ENCODE measurements at regions not wholly inside any gene's neighbourhood (a gene's known extent, or its start where the extent isn't known, plus 50 kb on each side); places are given as distances from the start of the nearest gene placed in this dataset.

DNA sequence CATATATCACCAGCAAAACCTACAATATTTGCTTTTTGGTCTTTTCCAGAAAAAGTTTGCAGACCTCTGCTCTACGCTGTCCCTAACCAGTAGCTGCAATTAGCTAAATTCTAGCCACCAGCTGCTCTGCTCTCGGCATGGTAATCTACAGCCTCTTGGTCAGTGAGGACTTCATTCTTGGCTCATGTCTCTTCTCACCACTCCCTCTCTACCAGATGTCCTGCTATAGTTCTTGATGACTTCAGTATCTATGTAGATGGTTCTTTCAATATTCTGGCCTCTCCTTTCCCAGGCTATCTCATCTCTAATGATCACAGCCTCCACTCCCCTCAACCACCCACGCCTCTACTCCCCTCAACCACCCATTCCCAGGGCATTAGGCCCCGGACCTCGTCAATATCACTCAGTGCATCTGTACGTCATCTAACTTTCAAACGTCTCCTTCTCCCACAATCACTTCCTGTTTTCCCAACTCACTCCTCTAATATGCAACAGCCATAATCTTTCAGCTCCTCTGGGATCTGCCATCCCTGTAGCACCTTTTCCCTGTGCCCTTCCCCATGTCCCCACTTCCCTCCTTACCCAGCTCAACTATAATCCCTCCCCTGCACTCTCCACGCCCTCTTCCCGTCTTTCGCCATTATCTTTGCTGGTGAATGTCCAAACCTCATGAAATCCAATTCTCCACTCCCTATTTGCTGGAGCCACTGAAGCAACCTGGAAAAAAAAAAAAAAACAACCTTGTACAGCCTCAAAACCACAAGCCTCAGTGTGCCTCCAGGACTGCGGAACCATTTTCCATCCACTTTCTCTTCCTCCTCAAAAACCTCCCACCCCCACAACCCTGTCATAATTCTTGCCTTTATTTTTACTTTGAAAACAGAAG, 429.4 kb upstream of the PROK2 start:
- WGBS, 2 experiments: 92 to 96% methylated on average over 11 of the region's 11 CpGs
- H3K4me1 ChIP-seq (ENCODE audit: control insufficient read depth, insufficient read depth, low read length): no peaks in the 10 kb centered on the region
- H3K27me3 ChIP-seq (ENCODE audit: control insufficient read depth, insufficient read depth, low read length, poor library complexity, severe bottlenecking): no peaks in the 10 kb centered on the region
- H3K36me3 ChIP-seq (ENCODE audit: control insufficient read depth, insufficient read depth, low read length): no peaks in the 10 kb centered on the region
- H3K27ac ChIP-seq (ENCODE audit: insufficient read depth, low read depth, low read length, poor library complexity, severe bottlenecking): no peak overlapping the region
- H3K9me3 ChIP-seq (ENCODE audit: control insufficient read depth, low read length): no peaks in the 10 kb centered on the region
- H3K4me3 ChIP-seq (ENCODE audit: insufficient read depth, low read depth, low read length): no peak overlapping the region

DNA sequence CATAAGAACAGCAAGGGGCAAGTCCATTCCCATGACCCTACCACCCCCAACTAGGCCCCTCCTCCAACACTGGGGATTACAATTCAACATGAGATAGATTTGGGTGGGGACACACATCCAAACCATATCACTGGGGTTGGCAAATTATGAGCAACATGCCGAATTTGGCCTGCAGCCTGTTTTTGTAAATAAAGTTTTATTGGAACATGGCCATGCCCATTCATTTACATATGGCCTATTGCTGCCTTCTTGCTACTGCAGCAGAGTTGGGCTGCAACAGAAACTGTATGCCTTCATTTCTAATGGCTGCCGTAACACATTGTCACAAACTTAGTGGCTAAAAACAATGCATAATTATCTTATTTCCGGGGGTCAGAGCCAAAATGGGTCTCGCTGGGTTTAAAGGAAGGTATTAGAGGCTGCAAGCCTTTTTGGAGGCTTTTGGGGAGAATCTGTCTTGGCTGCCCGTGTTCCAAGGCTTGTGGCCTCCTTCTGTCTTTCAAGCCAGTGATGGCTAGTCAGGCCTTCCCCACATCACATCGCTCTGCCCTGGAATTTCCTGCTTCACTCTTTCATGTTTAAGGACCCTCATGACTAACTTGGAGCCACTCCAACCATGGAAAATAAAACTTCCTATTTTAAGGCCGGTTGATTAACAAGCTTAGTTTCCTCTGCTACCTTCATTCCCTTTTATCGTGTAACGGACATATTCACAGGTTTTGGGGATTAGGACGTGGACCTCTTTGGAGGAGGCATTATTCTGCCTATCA, 428.5 kb upstream of the PROK2 start:
- no peaks in the 10 kb centered on the region for H3K36me3 ChIP-seq (ENCODE audit: control insufficient read depth, insufficient read depth, low read length)
- H3K4me3 ChIP-seq (ENCODE audit: insufficient read depth, low read depth, low read length): no peak overlapping the region
- H3K27me3 ChIP-seq (ENCODE audit: control insufficient read depth, insufficient read depth, low read length, poor library complexity, severe bottlenecking): no peaks in the 10 kb centered on the region
- WGBS, 2 experiments: 93% methylated on average over 10 of the region's 10 CpGs
- no peak overlapping the region for H3K27ac ChIP-seq (ENCODE audit: insufficient read depth, low read depth, low read length, poor library complexity, severe bottlenecking)
- H3K9me3 ChIP-seq (ENCODE audit: control insufficient read depth, low read length): no peaks in the 10 kb centered on the region
- H3K4me1 ChIP-seq (ENCODE audit: control insufficient read depth, insufficient read depth, low read length): no peaks in the 10 kb centered on the region

GRCh38 chr3:72212396-72212795, 427.4 kb upstream of the PROK2 start:
- no peaks in the 10 kb centered on the region for H3K4me1 ChIP-seq (ENCODE audit: control insufficient read depth, insufficient read depth, low read length)
- WGBS, 2 experiments: 89 to 100% methylated on average over 2 to 3 of the region's 4 CpGs
- no peaks in the 10 kb centered on the region for H3K9me3 ChIP-seq (ENCODE audit: control insufficient read depth, low read length)
- no peaks in the 10 kb centered on the region for H3K27me3 ChIP-seq (ENCODE audit: control insufficient read depth, insufficient read depth, low read length, poor library complexity, severe bottlenecking)
- no peak overlapping the region for H3K4me3 ChIP-seq (ENCODE audit: insufficient read depth, low read depth, low read length)
- no peaks in the 10 kb centered on the region for H3K36me3 ChIP-seq (ENCODE audit: control insufficient read depth, insufficient read depth, low read length)
- no peak overlapping the region for H3K27ac ChIP-seq (ENCODE audit: insufficient read depth, low read depth, low read length, poor library complexity, severe bottlenecking)

DNA sequence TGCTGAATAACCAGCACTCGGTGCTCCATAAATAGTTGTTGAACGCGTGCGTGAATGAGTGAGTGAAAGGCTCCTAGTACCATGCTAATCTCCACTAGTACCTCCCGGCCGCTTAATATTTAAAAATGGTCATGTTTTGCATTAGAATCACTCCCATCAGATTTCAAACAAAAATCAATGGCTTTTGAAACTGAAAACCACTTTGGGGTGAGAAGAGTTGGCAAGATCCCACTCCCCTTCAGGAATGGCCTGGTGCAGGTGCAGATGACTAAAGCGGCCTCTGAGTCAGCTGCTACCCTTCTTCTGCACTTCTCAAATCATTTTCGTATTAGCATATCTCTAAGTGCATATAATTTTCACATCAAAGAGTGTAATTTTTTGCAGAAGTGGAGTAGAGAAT, 425.3 kb upstream of the PROK2 start:
- Histone ChIP-seq H3K4me1 (ENCODE audit: control insufficient read depth, insufficient read depth, low read length) (no peaks in the 10 kb centered on the region), H3K27me3 (ENCODE audit: control insufficient read depth, insufficient read depth, low read length, poor library complexity, severe bottlenecking) (no peaks in the 10 kb centered on the region), H3K27ac (ENCODE audit: insufficient read depth, low read depth, low read length, poor library complexity, severe bottlenecking) (no peak overlapping the region), H3K36me3 (ENCODE audit: control insufficient read depth, insufficient read depth, low read length) (no peaks in the 10 kb centered on the region), H3K4me3 (ENCODE audit: insufficient read depth, low read depth, low read length) (no peak overlapping the region), H3K9me3 (ENCODE audit: control insufficient read depth, low read length) (no peaks in the 10 kb centered on the region)
- 87 to 95% methylated on average over 7 to 8 of the region's 8 CpGs for WGBS, 2 experiments

DNA sequence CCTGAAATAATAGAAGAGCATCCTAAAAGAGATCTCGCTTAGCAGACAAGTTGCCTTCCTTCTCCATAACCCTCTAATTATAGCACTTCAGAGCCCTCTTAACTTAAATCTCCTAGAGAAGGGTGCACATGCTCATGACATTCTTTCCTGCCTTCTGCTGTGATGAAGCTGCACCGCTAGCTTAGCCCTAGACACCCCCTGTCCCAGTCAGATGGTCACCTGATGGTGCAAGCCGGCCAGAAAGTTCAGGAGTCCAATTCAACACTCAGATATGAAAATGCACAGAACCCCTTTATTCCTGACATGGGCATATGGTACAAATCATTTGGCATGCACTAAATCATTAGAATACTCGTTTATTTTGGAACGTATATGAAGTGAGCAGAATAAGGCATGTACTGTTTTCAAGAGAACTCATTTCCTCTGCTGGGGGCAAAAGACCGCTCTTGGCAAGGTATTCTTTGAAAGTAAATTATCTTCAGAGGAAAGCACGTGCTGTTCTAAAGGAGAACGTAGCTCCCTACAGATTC, 420.4 kb upstream of the PROK2 start:
- no peak overlapping the region for H3K27ac ChIP-seq (ENCODE audit: insufficient read depth, low read depth, low read length, poor library complexity, severe bottlenecking)
- H3K36me3 ChIP-seq (ENCODE audit: control insufficient read depth, insufficient read depth, low read length): no peaks in the 10 kb centered on the region
- H3K4me3 ChIP-seq (ENCODE audit: insufficient read depth, low read depth, low read length): no peak overlapping the region
- 88 to 89% methylated on average over 6 to 8 of the region's 8 CpGs for whole genome bisulfite sequencing, 2 experiments
- peaks cover 2% of the 10 kb centered on the region for H3K9me3 ChIP-seq (ENCODE audit: control insufficient read depth, low read length)
- no peaks in the 10 kb centered on the region for H3K4me1 ChIP-seq (ENCODE audit: control insufficient read depth, insufficient read depth, low read length)
- H3K27me3 ChIP-seq (ENCODE audit: control insufficient read depth, insufficient read depth, low read length, poor library complexity, severe bottlenecking): no peaks in the 10 kb centered on the region

DNA sequence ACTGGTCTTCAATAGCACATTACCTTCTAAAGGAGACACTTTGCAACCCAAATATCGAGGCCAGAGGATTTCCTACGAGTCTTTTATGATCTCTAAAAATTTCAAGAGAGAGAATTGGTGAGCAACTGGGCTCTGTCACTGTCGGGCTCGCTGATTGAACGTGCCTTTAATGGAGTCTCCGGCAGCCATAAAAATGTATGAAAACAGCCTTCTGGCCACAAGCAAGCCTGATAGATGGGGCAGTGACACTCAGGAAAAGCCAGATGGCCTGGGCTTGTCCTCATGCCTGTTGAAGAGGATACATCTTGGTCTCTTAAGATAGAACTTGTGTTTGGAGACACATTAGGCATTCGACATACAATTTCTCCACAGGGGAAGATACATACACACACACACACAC, 419.5 kb upstream of the PROK2 start:
- 87 to 91% methylated on average over 7 of the region's 7 CpGs for WGBS, 2 experiments
- H3K36me3 ChIP-seq (ENCODE audit: control insufficient read depth, insufficient read depth, low read length): no peaks in the 10 kb centered on the region
- H3K27ac ChIP-seq (ENCODE audit: insufficient read depth, low read depth, low read length, poor library complexity, severe bottlenecking): no peak overlapping the region
- no peaks in the 10 kb centered on the region for H3K27me3 ChIP-seq (ENCODE audit: control insufficient read depth, insufficient read depth, low read length, poor library complexity, severe bottlenecking)
- peaks cover 2% of the 10 kb centered on the region for H3K9me3 ChIP-seq (ENCODE audit: control insufficient read depth, low read length)
- no peak overlapping the region for H3K4me3 ChIP-seq (ENCODE audit: insufficient read depth, low read depth, low read length)
- no peaks in the 10 kb centered on the region for H3K4me1 ChIP-seq (ENCODE audit: control insufficient read depth, insufficient read depth, low read length)

- Histone ChIP-seq H3K4me3 (ENCODE audit: insufficient read depth, low read depth, low read length) (no peak overlapping the region), H3K27me3 (ENCODE audit: control insufficient read depth, insufficient read depth, low read length, poor library complexity, severe bottlenecking) (no peaks in the 10 kb centered on the region), H3K27ac (ENCODE audit: insufficient read depth, low read depth, low read length, poor library complexity, severe bottlenecking) (no peak overlapping the region), H3K4me1 (ENCODE audit: control insufficient read depth, insufficient read depth, low read length) (no peaks in the 10 kb centered on the region), H3K9me3 (ENCODE audit: control insufficient read depth, low read length) (peaks cover 2% of the 10 kb centered on the region), H3K36me3 (ENCODE audit: control insufficient read depth, insufficient read depth, low read length) (no peaks in the 10 kb centered on the region)
- 87 to 89% methylated on average over 8 of the region's 8 CpGs for WGBS, 2 experiments
Observed at GRCh38 chr3:72203613-72204349, 418.8 kb upstream of the PROK2 start.

DNA sequence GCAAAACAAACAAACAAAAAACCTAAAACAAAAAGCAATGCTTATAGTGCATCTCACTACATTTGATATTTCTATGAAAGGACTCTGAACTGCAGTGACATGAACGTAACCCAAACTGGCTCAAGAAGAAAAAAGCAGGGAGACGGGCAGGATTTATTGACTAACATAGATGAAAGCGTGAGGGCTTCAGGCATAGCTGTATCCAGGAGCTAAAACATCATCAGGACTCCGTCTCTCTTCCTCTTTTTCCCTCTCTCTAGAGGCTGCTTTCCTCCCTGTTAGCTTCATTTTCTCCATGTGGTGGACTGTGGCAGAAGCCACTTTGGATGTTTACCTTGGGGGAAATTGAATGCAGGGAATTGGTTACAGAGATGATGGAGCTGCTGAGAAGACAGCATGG, 418.2 kb upstream of the PROK2 start:
- no peak overlapping the region for H3K27ac ChIP-seq (ENCODE audit: insufficient read depth, low read depth, low read length, poor library complexity, severe bottlenecking)
- WGBS, 2 experiments: 92 to 96% methylated on average over 4 of the region's 4 CpGs
- H3K4me3 ChIP-seq (ENCODE audit: insufficient read depth, low read depth, low read length): no peak overlapping the region
- no peaks in the 10 kb centered on the region for H3K4me1 ChIP-seq (ENCODE audit: control insufficient read depth, insufficient read depth, low read length)
- no peaks in the 10 kb centered on the region for H3K36me3 ChIP-seq (ENCODE audit: control insufficient read depth, insufficient read depth, low read length)
- H3K27me3 ChIP-seq (ENCODE audit: control insufficient read depth, insufficient read depth, low read length, poor library complexity, severe bottlenecking): no peaks in the 10 kb centered on the region
- peaks cover 2% of the 10 kb centered on the region for H3K9me3 ChIP-seq (ENCODE audit: control insufficient read depth, low read length)

DNA sequence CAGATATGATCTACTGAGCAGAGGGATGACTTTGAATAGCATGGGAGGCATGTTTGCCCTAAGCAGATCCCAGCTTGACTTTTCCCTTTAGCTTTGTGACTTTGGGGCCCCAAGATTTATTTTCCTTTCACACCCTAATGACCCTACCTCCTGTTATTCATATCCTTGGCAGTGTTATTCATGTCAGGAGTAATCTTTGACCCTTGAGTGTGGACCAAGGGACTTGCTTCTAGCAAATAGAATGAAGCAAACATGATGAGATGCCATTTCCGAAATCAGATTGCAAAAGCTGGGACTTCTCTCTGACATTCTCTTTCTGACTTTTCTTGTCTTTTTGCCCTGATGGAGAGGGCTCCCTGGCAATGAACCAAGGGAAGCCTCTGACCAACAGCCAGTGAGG, 415.4 kb upstream of the PROK2 start:
- no peaks in the 10 kb centered on the region for H3K4me1 ChIP-seq (ENCODE audit: control insufficient read depth, insufficient read depth, low read length)
- H3K36me3 ChIP-seq (ENCODE audit: control insufficient read depth, insufficient read depth, low read length): no peaks in the 10 kb centered on the region
- H3K9me3 ChIP-seq (ENCODE audit: control insufficient read depth, low read length): peaks cover 2% of the 10 kb centered on the region
- no peak overlapping the region for H3K4me3 ChIP-seq (ENCODE audit: insufficient read depth, low read depth, low read length)
- H3K27me3 ChIP-seq (ENCODE audit: control insufficient read depth, insufficient read depth, low read length, poor library complexity, severe bottlenecking): no peaks in the 10 kb centered on the region
- WGBS, 2 experiments: 88 to 96% methylated on average over 1 of the region's 1 CpG
- H3K27ac ChIP-seq (ENCODE audit: insufficient read depth, low read depth, low read length, poor library complexity, severe bottlenecking): no peak overlapping the region

DNA sequence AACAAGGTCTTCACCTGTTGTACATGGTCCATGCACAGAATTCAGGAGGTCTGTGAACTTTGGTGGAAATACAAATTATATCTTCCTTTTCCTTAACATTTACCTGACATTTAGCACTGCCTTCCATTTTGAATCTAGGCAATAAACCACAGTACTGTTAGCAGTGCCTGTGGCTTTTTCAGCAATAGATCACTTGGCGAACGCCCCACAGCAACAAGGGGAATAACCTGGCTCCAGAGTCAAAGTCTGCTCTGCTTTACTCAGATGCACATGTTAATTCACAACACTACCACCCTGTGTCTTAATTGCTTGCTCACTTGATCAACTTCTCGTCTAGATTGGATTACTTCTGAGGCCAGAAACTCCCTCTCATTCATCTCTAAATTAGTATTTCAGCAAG, 414.6 kb upstream of the PROK2 start:
- Histone ChIP-seq H3K4me1 (ENCODE audit: control insufficient read depth, insufficient read depth, low read length) (no peaks in the 10 kb centered on the region), H3K4me3 (ENCODE audit: insufficient read depth, low read depth, low read length) (no peak overlapping the region), H3K9me3 (ENCODE audit: control insufficient read depth, low read length) (peaks cover 2% of the 10 kb centered on the region), H3K27ac (ENCODE audit: insufficient read depth, low read depth, low read length, poor library complexity, severe bottlenecking) (no peak overlapping the region), H3K36me3 (ENCODE audit: control insufficient read depth, insufficient read depth, low read length) (no peaks in the 10 kb centered on the region), H3K27me3 (ENCODE audit: control insufficient read depth, insufficient read depth, low read length, poor library complexity, severe bottlenecking) (no peaks in the 10 kb centered on the region)
- 86 to 92% methylated on average over 3 of the region's 3 CpGs for WGBS, 2 experiments
